HUDEP-2 (cell line): ENCODE measurements at regions not wholly inside any gene's neighbourhood (a gene's known extent, or its start where the extent isn't known, plus 50 kb on each side); places are given as distances from the start of the nearest gene placed in this dataset.
"Not testable (repeated sequence)": the region's sequence is repeated elsewhere in the genome, so short reads cannot be mapped to it uniquely, and the experiment has no call there.

ENCODE experiments used
- DNase-seq, 76 experiments: peaks; one replicate each; lab custom pipeline; 2025; ENCODE audit not compliant: unreplicated experiment in 76 of 76; lab: John Stamatoyannopoulos, UW

DNA sequence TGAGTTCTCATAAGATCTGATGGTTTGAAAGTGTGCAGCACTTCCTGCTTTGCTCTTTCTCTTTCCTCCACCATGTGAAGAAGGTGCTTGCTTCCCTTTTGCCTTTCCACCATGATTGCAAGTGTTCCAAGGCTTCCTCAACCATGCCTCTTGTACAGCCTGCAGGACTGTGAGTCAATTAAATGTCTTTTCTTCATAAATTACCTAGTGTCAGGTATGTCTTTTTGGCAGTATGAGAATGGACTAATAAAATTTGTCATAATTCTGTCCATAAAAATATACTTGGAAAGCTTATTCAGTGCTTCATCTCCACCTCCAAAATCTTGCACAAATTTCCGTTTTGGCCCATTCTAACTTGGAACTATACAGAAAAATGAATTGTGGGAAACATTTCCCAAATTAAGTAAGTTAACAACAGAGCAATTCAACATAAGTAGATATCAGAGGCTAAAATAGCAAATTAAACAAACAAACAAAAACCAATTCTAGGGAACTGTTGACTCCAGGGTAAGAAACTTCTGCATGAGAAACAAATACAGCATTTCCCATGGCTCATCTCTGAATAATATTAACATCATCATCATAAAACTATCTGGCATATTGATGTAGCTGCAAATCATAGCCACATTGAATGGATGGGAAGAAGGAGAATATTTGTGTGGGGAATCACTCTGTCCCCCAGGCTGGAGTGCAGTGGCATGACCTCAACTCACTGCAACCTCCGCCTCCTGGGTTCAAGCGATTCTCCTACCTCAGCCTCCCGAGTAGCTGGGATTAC, 459.5 kb upstream of the FAR2 start:
- no peak for DNase-seq

DNA sequence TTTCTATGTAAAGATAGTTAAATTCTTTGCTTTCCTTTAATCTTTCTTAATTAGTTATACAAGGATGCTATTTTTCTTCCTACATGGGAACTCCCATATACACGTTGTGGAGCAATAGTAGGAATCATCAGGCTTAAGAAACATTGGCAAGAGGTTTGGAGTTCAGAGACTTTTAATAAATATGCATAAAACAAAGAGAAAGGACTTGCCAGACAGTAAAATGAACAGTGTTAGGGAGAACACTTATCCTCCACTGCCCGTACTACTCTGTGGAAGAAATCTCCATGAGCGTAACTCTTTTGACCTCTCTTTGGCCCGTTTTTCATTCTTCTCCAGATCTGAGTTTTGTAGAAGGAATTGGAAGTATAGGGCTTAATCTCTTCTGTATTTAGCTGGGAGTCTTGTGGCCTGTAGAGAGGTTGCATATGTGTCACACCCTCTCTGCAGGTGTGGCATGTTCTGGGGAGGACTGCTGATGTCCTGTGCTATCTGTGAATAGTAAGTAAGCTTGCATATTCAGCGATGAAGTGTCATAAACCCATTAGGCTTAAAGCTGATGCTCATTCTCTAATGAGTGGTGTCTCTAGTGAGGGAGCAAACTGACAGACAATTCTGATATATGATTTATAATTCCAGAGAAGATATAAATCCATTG, 455.4 kb upstream of the FAR2 start:
- no peak for DNase-seq

DNA sequence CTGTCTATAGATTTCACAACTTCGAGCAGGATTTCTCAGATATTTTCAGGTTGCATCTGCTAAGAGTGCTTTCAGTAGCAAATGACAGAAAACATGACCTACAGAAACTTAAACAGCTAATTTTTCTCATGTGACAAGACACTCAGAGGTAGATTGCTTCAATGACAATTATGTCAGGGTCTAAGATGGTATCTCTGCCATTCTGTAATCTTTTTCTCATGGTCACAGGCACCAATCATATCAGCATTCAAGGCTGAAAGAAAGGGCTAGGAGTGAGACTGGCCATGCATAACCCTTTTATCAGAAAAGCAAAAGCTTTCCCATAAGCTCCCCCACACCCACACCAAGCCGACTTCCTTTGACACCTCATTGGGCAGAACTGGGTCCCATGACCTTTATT, 450.5 kb upstream of the FAR2 start:
- no peak for DNase-seq

DNA sequence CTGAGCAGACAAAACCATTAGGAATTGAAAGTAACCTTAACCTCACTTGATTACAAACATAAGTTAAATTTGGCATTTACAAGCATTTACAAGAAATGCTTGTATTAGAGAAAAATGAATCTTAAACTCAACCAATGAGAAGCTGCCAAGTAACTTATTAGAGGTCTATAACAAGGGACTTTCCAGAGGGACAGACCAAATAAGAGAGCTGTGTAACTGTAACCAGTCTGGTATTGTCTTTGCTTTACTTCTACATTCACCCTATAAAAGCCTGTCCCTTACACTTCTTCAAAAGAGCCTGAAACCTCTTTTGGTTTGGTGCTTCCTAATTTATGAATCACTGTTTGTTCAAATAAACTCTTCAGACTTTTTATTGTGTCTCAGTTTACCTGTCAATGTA, 450.0 kb upstream of the FAR2 start:
- DNase-seq = no peak

DNA sequence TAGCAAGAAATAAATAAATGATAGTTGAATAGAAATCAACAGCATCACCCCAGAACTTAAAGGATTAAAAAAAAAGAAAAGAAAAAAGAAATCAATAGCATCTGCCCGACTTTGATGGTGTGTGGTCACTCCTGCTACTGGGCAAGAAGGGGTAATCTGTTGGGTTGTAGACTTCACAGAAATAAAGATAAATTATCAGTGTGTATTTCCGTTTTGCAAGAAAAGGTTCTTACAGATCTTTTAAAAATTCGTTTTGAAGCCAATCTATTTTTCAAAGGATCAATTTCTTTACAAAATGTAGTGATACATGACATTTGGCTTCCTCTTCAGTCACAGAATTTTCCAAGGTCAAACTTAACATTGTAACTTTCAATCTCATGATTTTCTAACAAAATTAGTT, 448.9 kb upstream of the FAR2 start:
- no peak for DNase-seq

DNA sequence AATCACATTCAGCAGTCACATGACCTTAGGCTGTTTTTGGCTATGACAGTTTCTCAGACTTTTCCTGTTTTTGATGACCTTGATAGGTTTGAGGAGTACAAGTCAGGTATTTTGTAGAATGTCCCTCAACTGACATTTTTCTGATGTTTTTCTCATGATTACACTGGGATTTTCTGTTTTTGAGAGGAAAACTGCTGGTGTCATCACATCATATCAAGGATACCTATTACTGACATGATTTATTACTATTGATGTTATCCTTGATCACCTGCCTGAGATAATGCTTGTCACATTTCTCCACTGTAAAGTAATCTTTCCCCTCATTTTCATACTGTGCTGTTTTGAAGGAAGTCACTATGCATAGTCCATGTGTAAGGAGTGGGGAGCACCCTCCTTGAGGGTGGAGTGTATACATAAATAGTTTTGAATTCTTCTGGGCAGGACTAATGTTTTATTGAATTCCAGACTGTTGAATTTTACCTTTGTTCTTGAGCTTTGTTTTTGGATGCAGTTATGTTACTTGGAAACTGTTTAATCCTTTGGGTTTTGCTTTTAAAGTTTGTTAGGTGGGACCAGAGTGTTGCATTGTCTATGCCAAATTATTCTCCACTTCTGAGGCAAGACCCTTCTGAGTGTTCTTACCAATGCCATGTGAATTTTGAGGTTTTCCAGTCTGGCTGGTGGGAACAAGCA, 444.5 kb upstream of the FAR2 start:
- DNase-seq = no peak

DNA sequence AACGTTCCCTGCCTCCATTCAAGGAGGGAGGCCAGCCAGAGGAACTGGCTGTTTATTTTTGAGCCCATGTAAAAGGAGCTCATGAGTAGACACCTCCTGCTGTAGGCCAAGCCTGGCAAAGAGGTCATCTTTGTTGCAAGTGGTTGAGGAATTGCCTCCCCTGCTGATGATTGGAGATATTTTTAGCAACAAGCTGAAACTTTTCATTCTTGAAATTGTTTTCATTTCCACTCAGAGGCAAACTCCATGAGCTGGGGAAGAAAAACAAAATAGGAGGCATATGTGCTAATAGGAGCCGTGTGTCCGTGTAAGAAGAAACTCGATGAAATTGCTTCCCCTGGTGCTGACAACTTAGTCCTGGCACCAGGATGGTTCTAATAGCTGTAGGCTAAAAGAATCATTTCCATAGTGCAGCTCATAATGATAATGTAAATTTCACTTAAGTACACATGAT, 440.1 kb upstream of the FAR2 start:
- no peak for DNase-seq

DNA sequence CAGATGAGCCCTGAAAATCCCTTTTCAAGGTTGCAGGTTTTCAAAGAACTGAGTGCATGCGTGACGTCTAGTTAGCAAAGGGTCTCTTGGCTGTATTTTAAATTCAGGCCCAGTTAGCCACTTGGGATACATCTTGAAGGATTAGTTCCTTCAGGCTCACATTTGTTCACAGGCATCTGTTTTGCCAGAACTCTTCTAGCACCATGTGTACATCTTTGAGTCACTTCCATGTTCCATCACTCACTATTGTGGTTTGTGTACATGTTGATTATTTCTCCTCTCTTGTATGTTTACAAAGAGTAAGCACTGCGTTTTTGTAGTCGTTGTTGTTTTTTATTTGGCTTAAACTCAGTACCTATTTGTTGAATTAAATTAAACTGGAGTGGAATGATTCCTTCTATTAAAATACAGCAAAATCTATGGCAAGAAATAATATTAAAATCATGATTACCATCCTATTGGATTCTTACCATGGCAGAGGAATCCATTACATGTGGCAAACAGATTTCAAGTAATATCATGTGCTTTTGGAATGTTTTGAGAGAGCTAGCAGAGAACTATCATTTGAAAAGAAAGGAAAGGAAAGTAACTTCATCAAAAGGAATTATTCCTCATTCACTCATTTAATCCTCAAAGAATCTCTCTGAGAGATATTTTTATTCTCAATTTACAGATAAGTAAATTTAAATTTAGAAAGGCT, 438.9 kb upstream of the FAR2 start:
- DNase-seq = no peak

DNA sequence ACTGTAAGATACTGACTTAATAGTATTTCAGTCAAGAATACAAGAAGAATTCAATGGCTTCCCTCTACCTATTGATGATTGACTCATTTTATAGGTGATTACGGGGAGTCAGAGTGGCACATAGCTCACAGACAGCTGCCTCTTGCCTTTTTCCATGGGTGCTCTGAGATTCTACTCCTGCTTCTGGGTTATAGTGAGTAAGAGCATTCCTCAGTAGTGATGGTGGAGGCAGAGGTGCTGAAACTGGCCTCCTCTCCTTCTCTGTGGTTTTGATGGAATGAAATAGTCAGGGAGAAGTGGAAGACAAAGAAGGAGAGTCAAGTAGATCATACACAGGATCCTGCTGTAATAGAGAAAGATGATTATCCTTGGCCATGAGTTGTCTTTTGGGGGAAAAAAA, 438.2 kb upstream of the FAR2 start:
- no peak for DNase-seq

DNA sequence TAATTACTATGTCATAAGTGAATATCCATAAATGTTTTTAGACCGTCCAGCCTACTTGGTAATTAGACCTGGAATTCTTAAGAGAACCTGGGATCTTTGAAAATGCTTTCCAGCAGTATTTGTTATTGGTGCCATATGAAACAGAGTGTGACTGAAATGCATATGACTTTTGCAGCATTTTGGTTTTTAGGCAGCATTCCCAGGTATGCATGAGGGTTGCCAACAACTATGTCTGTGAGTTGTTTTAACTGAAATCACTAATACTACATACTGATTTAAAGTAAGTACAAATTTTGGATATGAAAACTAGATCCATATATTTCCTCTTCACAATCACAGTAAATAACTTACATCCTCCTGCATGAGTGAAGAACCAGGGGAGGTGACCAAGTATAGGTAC, 437.7 kb upstream of the FAR2 start:
- DNase-seq = no peak

DNA sequence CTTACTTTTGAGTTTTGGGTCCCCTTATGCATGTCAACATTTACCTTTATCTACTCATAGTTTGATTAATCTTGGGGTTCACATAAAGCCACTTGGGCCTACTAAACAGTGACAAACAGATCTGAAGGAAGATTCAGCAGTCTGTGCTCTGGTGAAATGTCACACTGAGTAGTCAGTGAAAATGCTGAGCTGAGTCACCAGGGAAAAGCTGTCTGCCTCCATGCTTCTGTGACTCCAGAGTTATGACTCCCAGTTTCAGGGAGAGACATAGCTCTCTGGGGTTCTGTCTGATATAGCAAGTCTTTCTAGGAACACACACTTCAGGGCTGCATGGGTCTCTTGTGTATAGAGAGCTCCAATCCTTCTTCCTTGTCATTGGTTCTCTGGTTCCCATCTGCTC, 406.3 kb upstream of the FAR2 start:
- DNase-seq = no peak

DNA sequence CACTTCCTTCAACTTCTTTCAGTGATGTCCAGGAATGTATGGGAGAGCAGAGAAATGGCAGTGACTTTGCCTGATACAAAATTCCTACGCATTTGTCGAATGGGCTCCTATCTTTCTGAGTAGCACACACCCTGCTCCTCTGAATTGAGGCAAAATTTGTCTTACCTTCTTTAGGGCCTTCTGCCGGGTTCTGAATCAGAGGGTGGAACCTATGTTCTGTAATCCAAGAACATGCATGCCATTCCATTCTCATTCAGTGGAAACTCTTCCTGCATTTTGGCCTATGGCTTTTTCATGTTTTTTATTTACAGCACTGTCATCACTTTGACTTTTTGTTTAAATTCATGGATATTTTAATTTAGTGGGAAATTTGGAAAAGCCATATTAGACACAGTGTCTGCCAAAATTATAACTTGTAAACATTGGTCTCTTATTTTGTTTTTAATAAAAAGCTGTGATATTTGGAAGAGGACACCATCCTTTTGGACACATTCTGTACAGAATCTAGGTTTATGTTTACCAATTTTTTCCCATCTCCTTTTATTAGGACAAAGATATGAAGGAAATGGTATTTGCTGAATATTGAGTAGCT, 402.2 kb upstream of the FAR2 start:
- no peak for DNase-seq

DNA sequence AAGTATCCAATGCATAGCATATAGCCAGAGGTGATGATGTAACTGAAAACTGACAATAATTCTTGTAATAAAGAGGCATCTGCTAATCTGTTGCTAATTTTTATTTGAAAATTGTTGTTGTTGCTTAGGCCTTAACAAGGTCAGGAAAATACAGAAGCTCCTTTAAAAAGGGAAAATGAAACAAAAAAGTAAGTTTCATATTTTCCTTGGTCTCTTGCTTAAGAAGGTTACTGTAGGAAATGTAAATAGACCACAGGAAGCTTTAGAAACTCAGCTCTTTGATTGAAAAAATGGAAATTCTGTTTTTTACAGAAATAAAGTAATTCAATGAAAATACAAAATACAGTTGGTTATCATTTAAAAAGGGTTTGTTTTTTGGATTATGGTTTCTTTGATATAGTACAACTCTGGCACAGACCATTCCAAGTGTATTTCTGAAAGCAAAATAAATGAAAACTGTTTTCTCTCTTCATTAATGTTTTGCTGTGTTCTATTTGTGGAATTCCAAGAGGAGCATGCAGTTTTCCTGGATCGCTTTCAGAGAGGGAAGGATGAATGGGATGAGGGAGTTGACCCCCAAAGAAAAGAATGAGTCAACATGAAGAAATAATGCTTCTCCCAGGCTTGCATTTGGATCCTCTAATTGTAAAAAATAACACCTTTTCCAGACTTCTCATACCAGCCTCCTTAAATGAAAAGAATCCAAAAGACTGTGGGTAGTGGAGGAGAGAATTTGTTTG, 398.0 kb upstream of the FAR2 start:
- DNase-seq = no peak

DNA sequence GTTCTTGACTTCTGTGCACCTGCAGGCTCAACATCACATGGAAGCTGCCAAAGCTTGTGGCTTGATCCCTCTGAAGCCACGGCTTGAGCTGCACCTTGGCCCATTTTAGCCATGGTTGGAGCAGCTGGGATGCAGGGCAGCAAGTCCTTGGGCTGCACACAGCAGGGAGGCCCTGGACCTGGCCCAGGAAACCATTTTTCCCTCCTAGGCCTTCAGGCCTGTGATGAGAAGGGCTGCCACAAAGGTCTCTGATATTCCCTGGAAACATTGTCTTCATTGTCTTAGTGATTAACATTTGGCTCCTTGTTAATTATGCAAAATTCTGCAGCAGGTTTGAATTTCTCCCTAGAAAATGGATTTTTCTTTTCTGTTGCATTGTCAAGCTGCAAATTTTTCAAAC, 394.1 kb upstream of the FAR2 start:
- no peak for DNase-seq

DNA sequence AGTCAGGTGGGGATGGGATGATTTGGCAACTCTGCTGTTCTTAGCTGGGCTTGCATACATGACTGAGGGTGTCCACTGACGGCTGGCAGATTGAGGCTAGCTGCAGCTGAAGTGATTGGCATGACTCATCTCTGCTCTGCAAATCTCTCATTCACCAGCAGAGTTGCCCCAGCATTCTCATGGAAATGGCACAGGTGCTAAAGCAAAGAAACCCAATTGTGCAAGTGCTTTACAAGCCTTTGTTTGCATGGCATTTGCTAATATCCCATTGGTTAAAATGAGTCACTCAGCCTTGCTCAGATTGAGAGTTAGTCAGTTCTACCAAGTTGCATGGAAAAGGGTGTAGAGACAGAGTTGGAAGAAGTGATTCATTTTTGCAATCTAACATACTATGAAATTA, 389.7 kb upstream of the FAR2 start:
- no peak for DNase-seq

DNA sequence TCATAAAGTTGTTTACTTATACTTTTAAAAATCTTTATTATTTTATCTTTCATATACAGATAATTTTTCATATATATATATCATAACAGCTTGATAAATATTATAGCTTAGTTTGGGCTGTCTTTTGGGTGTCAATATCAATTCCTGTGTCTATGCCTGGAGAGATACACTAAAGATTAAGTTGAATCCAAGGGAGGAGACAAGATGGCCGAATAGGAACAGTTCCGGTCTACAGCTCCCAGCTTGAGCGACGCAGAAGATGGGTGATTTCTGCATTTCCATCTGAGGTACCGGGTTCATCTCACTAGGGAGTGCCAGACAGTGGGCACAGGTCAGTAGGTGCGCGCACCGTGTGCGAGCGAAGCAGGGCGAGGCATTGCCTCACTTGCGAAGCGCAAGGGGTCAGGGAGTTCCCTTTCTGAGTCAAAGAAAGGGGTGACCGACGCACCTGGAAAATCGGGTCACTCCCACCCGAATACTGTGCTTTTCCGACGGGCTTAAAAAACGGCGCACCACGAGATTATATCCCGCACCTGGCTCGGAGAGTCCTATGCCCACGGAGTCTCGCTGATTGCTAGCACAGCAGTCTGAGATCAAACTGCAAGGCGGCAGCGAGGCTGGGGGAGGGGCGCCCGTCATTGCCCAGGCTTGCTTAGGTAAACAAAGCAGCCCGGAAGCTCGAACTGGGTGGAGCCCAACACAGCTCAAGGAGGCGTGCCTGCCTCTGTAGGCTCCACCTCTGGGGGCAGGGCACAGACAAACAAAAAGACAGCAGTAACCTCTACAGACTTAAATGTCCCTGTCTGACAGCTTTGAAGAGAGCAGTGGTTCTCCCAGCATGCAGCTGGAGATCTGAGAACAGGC, 388.8 kb upstream of the FAR2 start:
- DNase-seq = not testable (repeated sequence)

DNA sequence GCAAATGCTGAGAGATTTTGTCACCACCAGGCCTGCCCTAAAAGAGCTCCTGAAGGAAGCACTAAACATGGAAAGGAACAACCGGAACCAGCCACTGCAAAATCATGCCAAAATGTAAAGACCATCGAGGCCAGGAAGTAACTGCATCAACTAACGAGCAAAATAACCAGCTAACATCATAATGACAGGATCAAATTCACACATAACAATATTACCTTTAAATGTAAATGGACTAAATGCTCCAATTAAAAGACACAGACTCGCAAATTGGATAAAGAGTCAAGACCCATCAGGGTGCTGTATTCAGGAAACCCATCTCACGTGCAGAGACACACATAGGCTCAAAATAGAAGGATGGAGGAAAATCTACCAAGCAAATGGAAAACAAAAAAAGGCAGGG, 387.2 kb upstream of the FAR2 start:
- not testable (repeated sequence) for DNase-seq

DNA sequence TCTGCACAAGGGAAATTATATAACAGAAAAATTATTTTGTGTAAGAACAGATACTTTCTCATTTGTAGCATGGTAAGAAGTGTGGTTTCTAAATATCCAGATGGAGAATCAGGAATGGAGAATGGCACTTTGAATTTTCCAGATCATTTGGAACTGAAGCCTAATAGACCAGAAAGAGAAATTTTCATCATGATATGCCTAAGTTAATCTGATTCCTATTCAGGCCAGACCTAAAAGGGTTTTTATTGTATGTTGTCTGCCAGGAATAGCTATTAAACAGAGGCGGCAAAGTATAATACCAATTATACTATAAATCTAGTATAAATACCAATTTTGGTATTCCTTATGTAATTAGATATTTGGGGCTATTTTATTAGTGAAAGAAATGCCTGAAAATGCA, 382.7 kb upstream of the FAR2 start:
- DNase-seq = no peak

DNA sequence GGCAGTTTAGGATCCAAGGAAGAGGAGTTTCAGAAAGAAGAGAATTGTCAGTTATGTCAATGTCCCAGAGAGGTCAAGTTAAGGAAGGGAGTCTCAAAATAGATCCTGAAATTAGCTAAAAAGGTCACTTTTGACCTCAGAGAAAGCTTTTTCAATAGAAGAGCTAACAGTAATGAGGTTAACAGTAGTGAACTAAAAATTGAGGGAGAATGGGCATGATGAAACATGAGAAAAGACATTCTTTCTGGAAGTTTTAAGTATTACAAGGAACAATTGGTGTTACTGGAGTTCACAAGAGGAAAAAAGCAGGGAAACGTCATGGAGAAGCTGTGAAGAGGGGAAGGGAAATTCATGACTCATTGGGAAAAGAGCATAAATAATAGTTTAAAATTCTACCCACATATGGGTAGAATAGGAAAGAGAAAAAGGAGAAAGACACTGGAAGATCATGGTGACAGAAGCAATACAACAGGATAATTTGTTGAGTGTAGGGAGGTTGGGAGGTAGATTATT, 381.2 kb upstream of the FAR2 start:
- no peak for DNase-seq
